H9 (cell line): ENCODE measurements at regions not wholly inside any gene's neighbourhood (a gene's known extent, or its start where the extent isn't known, plus 50 kb on each side); places are given as distances from the start of the nearest gene placed in this dataset.

ENCODE experiments used
- DNase-seq: peaks from one replicate; pipeline ENCODE4 v3.0.0-alpha.2; 2017
- H2AFZ ChIP-seq: one replicate; pipeline ENCODE4 v1.6.1; 2013; ENCODE audit warnings: mild to moderate bottlenecking, low read length, control low read depth, moderate library complexity
- H2AK5ac ChIP-seq: 2 replicates; pipeline ENCODE4 v1.6.1; 2013; ENCODE audit warnings: low read length, control low read depth, mixed read lengths; ENCODE audit not compliant: insufficient read length
- H2BK120ac ChIP-seq: one replicate; pipeline ENCODE4 v1.6.1; 2013; ENCODE audit warnings: low read depth, mild to moderate bottlenecking, low read length, control low read depth, inconsistent platforms; ENCODE audit not compliant: poor library complexity, severe bottlenecking
- H2BK12ac ChIP-seq: 2 replicates; pipeline ENCODE4 v1.6.1; 2013; ENCODE audit warnings: low read length, control low read depth, mixed read lengths, low read depth; ENCODE audit not compliant: insufficient read length
- H2BK15ac ChIP-seq: 2 replicates; pipeline ENCODE4 v1.6.1; 2013; ENCODE audit warnings: low read depth, low read length, control low read depth
- H2BK20ac ChIP-seq: one replicate; pipeline ENCODE4 v1.6.1; 2013; ENCODE audit warnings: low read depth, mild to moderate bottlenecking, low read length, control low read depth, inconsistent platforms; ENCODE audit not compliant: poor library complexity, severe bottlenecking
- H2BK5ac ChIP-seq: 2 replicates; pipeline ENCODE4 v1.6.1; 2013; ENCODE audit warnings: low read length, control low read depth, mixed read lengths; ENCODE audit not compliant: insufficient read length
- H3K14ac ChIP-seq: 2 replicates; pipeline ENCODE4 v1.6.1; 2013; ENCODE audit warnings: low read length, control low read depth; ENCODE audit not compliant: insufficient read depth
- H3K18ac ChIP-seq: 2 replicates; pipeline ENCODE4 v1.6.1; 2013; ENCODE audit warnings: low read depth, mild to moderate bottlenecking, mixed read lengths, low read length, control low read depth; ENCODE audit not compliant: insufficient read length
- H3K23ac ChIP-seq: 2 replicates; pipeline ENCODE4 v1.6.1; 2013; ENCODE audit warnings: low read length, control low read depth, mixed read lengths, low read depth; ENCODE audit not compliant: insufficient read length
- H3K23me2 ChIP-seq: 2 replicates; pipeline ENCODE4 v1.6.1; 2013; ENCODE audit warnings: low read depth, mild to moderate bottlenecking, mixed read lengths, low read length, control low read depth; ENCODE audit not compliant: insufficient read length, poor library complexity, severe bottlenecking
- H3K27ac ChIP-seq: 2 replicates; pipeline ENCODE4 v1.5.1; 2013; ENCODE audit warnings: low read length, control low read depth, mixed read lengths, low read depth; ENCODE audit not compliant: insufficient read length
- H3K27me3 ChIP-seq: 2 replicates; pipeline ENCODE4 v1.6.1; 2013; ENCODE audit warnings: low read length, control low read depth, inconsistent platforms; ENCODE audit not compliant: insufficient read depth
- H3K4ac ChIP-seq: 2 replicates; pipeline ENCODE4 v1.6.1; 2013; ENCODE audit warnings: low read depth, mild to moderate bottlenecking, control low read depth, inconsistent platforms, low read length, moderate library complexity
- H3K4me1 ChIP-seq: 2 replicates; pipeline ENCODE4 v1.6.1; 2013; ENCODE audit warnings: low read length, control low read depth, inconsistent platforms; ENCODE audit not compliant: insufficient read depth
- H3K4me2 ChIP-seq: 2 replicates; pipeline ENCODE4 v1.6.1; 2013; ENCODE audit warnings: low read length, control low read depth, mixed read lengths; ENCODE audit not compliant: insufficient read length, insufficient read depth
- H3K56ac ChIP-seq: 2 replicates; pipeline ENCODE4 v1.6.1; 2013; ENCODE audit warnings: low read depth, mild to moderate bottlenecking, mixed read lengths, low read length, control low read depth; ENCODE audit not compliant: insufficient read length
- H3K79me1 ChIP-seq: 2 replicates; pipeline ENCODE4 v1.6.1; 2013; ENCODE audit warnings: low read depth, mild to moderate bottlenecking, moderate library complexity, low read length, control low read depth, inconsistent platforms; ENCODE audit not compliant: insufficient read depth, poor library complexity, severe bottlenecking
- H3K79me2 ChIP-seq: 2 replicates; pipeline ENCODE4 v1.6.1; 2013; ENCODE audit warnings: low read length, control low read depth, inconsistent platforms; ENCODE audit not compliant: insufficient read depth
- H3K9ac ChIP-seq: 2 replicates; pipeline ENCODE4 v1.6.1; 2013; ENCODE audit warnings: low read length, control low read depth, mixed read lengths; ENCODE audit not compliant: insufficient read length; ENCODE audit errors: extremely low read depth
- H3K9me3 ChIP-seq: one replicate; pipeline ENCODE4 v1.6.1; 2013; ENCODE audit warnings: low read depth, low read length, inconsistent platforms; ENCODE audit not compliant: control insufficient read depth
- H3T11ph ChIP-seq: one replicate; pipeline ENCODE4 v1.6.1; 2013; ENCODE audit warnings: mild to moderate bottlenecking, low read length, control low read depth, inconsistent platforms
- H4K20me1 ChIP-seq: one replicate; pipeline ENCODE4 v1.6.1; 2013; ENCODE audit not compliant: control insufficient read depth, insufficient read length, insufficient read depth
- H4K5ac ChIP-seq: 2 replicates; pipeline ENCODE4 v1.6.1; 2013; ENCODE audit warnings: low read depth, mild to moderate bottlenecking, mixed read lengths, low read length, control low read depth; ENCODE audit not compliant: insufficient read length
- H4K8ac ChIP-seq: replicated peaks from 2 replicates; pipeline ENCODE4 v1.6.1; 2013; ENCODE audit warnings: low read length, control low read depth, mixed read lengths, low read depth; ENCODE audit not compliant: insufficient read length
- H4K91ac ChIP-seq: 2 replicates; pipeline ENCODE4 v1.6.1; 2013; ENCODE audit warnings: low read depth, mild to moderate bottlenecking, moderate library complexity, mixed read lengths, low read length, control low read depth; ENCODE audit not compliant: insufficient read length
- H3K27ac Mint-ChIP-seq, 3 experiments: 2 replicates in 2 of 3; 3 replicates in 1 of 3; pipeline ENCODE4 v1.8.0; 2020 to 2021; ENCODE audit warnings: mixed read lengths in 3 of 3, mild to moderate bottlenecking in 1 of 3, moderate library complexity in 1 of 3
- H3K27me3 Mint-ChIP-seq: 2 replicates; pipeline ENCODE4 v1.8.0; 2021; ENCODE audit warnings: low read depth, mild to moderate bottlenecking, moderate library complexity, mixed read lengths
- H3K36me3 Mint-ChIP-seq, 3 experiments: 2 replicates in 2 of 3; 3 replicates in 1 of 3; pipeline ENCODE4 v1.8.0; 2020 to 2021; ENCODE audit warnings: low read depth in 3 of 3, mixed read lengths in 3 of 3; ENCODE audit not compliant: insufficient read depth in 1 of 3
- H3K4me1 Mint-ChIP-seq, 2 experiments: 2 replicates each; pipeline ENCODE4 v1.8.0; 2020; ENCODE audit warnings: mixed read lengths in 2 of 2
- H3K4me3 Mint-ChIP-seq, 2 experiments: 2 replicates in 1 of 2; 3 replicates in 1 of 2; pipeline ENCODE4 v1.8.0; 2020 to 2021; ENCODE audit warnings: mild to moderate bottlenecking in 2 of 2, mixed read lengths in 2 of 2, moderate library complexity in 1 of 2
- H3K9me3 Mint-ChIP-seq, 2 experiments: 2 replicates in 1 of 2; 3 replicates in 1 of 2; pipeline ENCODE4 v1.8.0; 2020; ENCODE audit warnings: mild to moderate bottlenecking in 2 of 2, mixed read lengths in 2 of 2, moderate library complexity in 1 of 2
- CTCF ChIP-seq: fragments of 200-600 bp; sonication (generic); conservative IDR thresholded peaks from 3 replicates; pipeline ENCODE4 v1.8.0; 2021; ENCODE audit warnings: antibody characterized with exemption, mild to moderate bottlenecking
- WGBS: extraction: QIAGEN DNeasy Blood & Tissue Kit; methylation state at CpG from one replicate; pipeline ENCODE4 v1.1.7; 2013; ENCODE audit warnings: missing lambda C conversion rate, low lambda C conversion rate, mixed read lengths; ENCODE audit not compliant: insufficient read length; ENCODE audit errors: extremely low coverage; 5-methylcytosine and 5-hydroxymethylcytosine counted together

- no peak for TF ChIP-seq CTCF
- Histone ChIP-seq H3T11ph (no peak overlapping the region), H2BK15ac (no peak overlapping the region), H3K23ac (no peak overlapping the region), H4K20me1 (no peaks in the 10 kb centered on the region), H4K5ac (no peak overlapping the region), H4K8ac (no peak overlapping the region), H2AK5ac (no peak overlapping the region), H3K79me1 (no peaks in the 10 kb centered on the region), H2BK12ac (no peak overlapping the region), H3K18ac (no peak overlapping the region), H3K4me1 (no peaks in the 10 kb centered on the region; the same call in 1 of the 2 replicates), H3K56ac (no peak overlapping the region), H3K9ac (no peak overlapping the region), H3K9me3 (no peaks in the 10 kb centered on the region), H2BK20ac (no peak overlapping the region), H2BK5ac (no peak overlapping the region), H3K27me3 (no peaks in the 10 kb centered on the region), H3K4ac (no peak overlapping the region), H4K91ac (no peak overlapping the region), H2BK120ac (no peak overlapping the region), H3K4me2 (no peak overlapping the region), H3K23me2 (no peaks in the 10 kb centered on the region), H3K27ac (no peak overlapping the region), H2AFZ (no peak overlapping the region), H3K14ac (peak overlapping the region; percentile 70; the same call in 1 of the 2 replicates), H3K79me2 (no peaks in the 10 kb centered on the region; the same call in 1 of the 2 replicates)
- Mint-ChIP-seq H3K4me1 (peaks cover 36 to 47% of the 10 kb centered on the region in 2 experiments), H3K9me3 (no peaks in the 10 kb centered on the region; a peak in 1 of 5 replicates), H3K36me3 (peaks cover 9 to 23% (median 22%) of the 10 kb centered on the region in 3 experiments), H3K27me3 (no peaks in the 10 kb centered on the region), H3K27ac (peak overlapping the region in 1 of 3 experiments; percentile 75; a peak in 1 of 7 replicates), H3K4me3 (no peak overlapping the region)
- DNase-seq: no peak
- WGBS: no CpG with 5 or more reads among the region's 15 CpGs
Measured at GRCh38 chr22:25383278-25383820, 163.9 kb downstream of the CRYBB2 start.
